B cell (primary cell): ENCODE measurements at regions not wholly inside any gene's neighbourhood (a gene's known extent, or its start where the extent isn't known, plus 50 kb on each side); places are given as distances from the start of the nearest gene placed in this dataset.

ENCODE experiments used
- ATAC-seq: fragments of 200-7000 bp; cut with Tn5 transposase; one replicate; pipeline ENCODE4 v1.10.0; 2021; ENCODE audit warnings: low read depth, mild to moderate bottlenecking, moderate number of reproducible peaks, moderate library complexity
- CTCF ChIA-PET: fragments of 350-600 bp; sonication (Branson Sonifier 250); formaldehyde crosslinking; loops from one replicate; lab custom pipeline; 2021; ENCODE audit warnings: antibody characterized with exemption, inconsistent platforms; lab: Charles Lee
- POLR2A ChIA-PET: fragments of 350-600 bp; sonication (Branson Sonifier 250); formaldehyde crosslinking; loops from one replicate; lab custom pipeline; 2021; ENCODE audit warnings: antibody characterized with exemption; lab: Charles Lee
- DNase-seq: peaks from one replicate; pipeline ENCODE4 v3.0.0; 2013
- H2AFZ ChIP-seq: 2 replicates; pipeline ENCODE4 v1.6.1; 2012; ENCODE audit warnings: mild to moderate bottlenecking, low read depth, low read length; ENCODE audit not compliant: insufficient read depth, poor library complexity, severe bottlenecking
- H3K27ac ChIP-seq, 2 donors: 1 replicate in 1 of 2; 2 replicates in 1 of 2; pipeline ENCODE4 v1.5.1; 2012 to 2013; ENCODE audit warnings: low read length in 2 of 2, mild to moderate bottlenecking in 2 of 2, moderate library complexity in 1 of 2
- H3K27me3 ChIP-seq, 4 experiments: fragments of 200-600 bp in 1 of 4; sonication (generic) in 1 of 4; replicated peaks in 1 of 4; 1 replicate in 2 of 4; 2 replicates in 2 of 4; pipeline versions ENCODE4 v1.6.1 to v1.7.0; 2013 to 2016; ENCODE audit warnings: low read length in 3 of 4, mild to moderate bottlenecking in 2 of 4, mixed read lengths in 1 of 4, moderate library complexity in 1 of 4; ENCODE audit not compliant: insufficient read depth in 4 of 4, control insufficient read depth in 3 of 4; ENCODE audit errors: control extremely low read depth in 1 of 4
- H3K36me3 ChIP-seq, 2 experiments: replicated peaks in 1 of 2; 1 replicate in 1 of 2; 2 replicates in 1 of 2; pipeline versions ENCODE4 v1.6.1 to v1.7.1; 2013; ENCODE audit warnings: low read length in 1 of 2; ENCODE audit not compliant: insufficient read depth in 2 of 2, control insufficient read depth in 1 of 2; ENCODE audit errors: control extremely low read depth in 1 of 2, extremely low read depth in 1 of 2
- H3K4me1 ChIP-seq, 2 donors: fragments of 200-600 bp in 1 of 2; sonication (generic) in 1 of 2; 1 replicate in 1 of 2; 2 replicates in 1 of 2; pipeline versions ENCODE4 v1.5.1 to v1.6.1; 2013 to 2017; ENCODE audit warnings: low read length in 2 of 2; ENCODE audit not compliant: control insufficient read depth in 2 of 2, insufficient read depth in 2 of 2
- H3K4me2 ChIP-seq: replicated peaks from 2 replicates; pipeline ENCODE3; 2012; ENCODE audit warnings: mild to moderate bottlenecking, low read depth, low read length; ENCODE audit not compliant: poor library complexity, severe bottlenecking
- H3K4me3 ChIP-seq, 5 experiments: fragments of 200-600 bp in 1 of 5; sonication (generic) in 1 of 5; 1 replicate in 3 of 5; 2 replicates in 2 of 5; pipeline versions ENCODE4 v1.5.1 to v1.7.0; 2011 to 2016; ENCODE audit warnings: low read length in 4 of 5, mild to moderate bottlenecking in 4 of 5, low read depth in 2 of 5, control low read depth in 1 of 5, moderate library complexity in 1 of 5; ENCODE audit not compliant: insufficient read depth in 1 of 5; ENCODE audit errors: control extremely low read depth in 1 of 5, extremely low read depth in 1 of 5
- H3K79me2 ChIP-seq: fragments of 200-600 bp; sonication (generic); one replicate; pipeline ENCODE4 v1.6.0; 2016; ENCODE audit warnings: low read length; ENCODE audit not compliant: control insufficient read depth, insufficient read depth
- H3K9ac ChIP-seq: fragments of 200-600 bp; sonication (generic); 2 replicates; pipeline ENCODE4 v1.6.1; 2017; ENCODE audit warnings: mild to moderate bottlenecking, low read length, moderate library complexity
- H3K9me3 ChIP-seq, 3 donors: one replicate each; pipeline versions ENCODE4 v1.6.1 to v1.7.1; 2013; ENCODE audit warnings: low read length in 2 of 3; ENCODE audit not compliant: control insufficient read depth in 2 of 3, insufficient read depth in 1 of 3; ENCODE audit errors: control extremely low read depth in 1 of 3
- H4K20me1 ChIP-seq: 2 replicates; pipeline ENCODE4 v1.6.0; 2012; ENCODE audit warnings: mild to moderate bottlenecking, low read length; ENCODE audit not compliant: insufficient read depth, control insufficient read depth, poor library complexity, severe bottlenecking
- H3K27ac Mint-ChIP-seq: one replicate; pipeline ENCODE4 v1.8.0; 2021; ENCODE audit warnings: mixed read lengths
- H3K27me3 Mint-ChIP-seq: one replicate; pipeline ENCODE4 v1.8.0; 2021; ENCODE audit warnings: mixed read lengths
- H3K4me1 Mint-ChIP-seq: one replicate; pipeline ENCODE4 v1.8.0; 2021; ENCODE audit warnings: mixed read lengths
- H3K4me3 Mint-ChIP-seq: one replicate; pipeline ENCODE4 v1.8.0; 2021; ENCODE audit warnings: mixed read lengths
- H3K9me3 Mint-ChIP-seq: one replicate; pipeline ENCODE4 v1.8.0; 2022; ENCODE audit warnings: mixed read lengths; ENCODE audit not compliant: insufficient read depth
- CTCF ChIP-seq: fragments of 200-600 bp; IDR thresholded peaks from one replicate; pipeline ENCODE4 v1.8.0; 2022; ENCODE audit warnings: antibody characterized with exemption, mild to moderate bottlenecking
- EZH2 ChIP-seq: IDR thresholded peaks from 2 replicates; pipeline ENCODE4 v1.6.1; 2012; ENCODE audit warnings: borderline replicate concordance, low read depth, mild to moderate bottlenecking, moderate library complexity, low read length; ENCODE audit not compliant: insufficient read depth, poor library complexity, severe bottlenecking
- WGBS: methylation state at CpG from one replicate; pipeline ENCODE4 v1.1.5; 2013; ENCODE audit warnings: missing lambda C conversion rate; ENCODE audit not compliant: insufficient coverage; 5-methylcytosine and 5-hydroxymethylcytosine counted together
- intact Hi-C: fragments of 100-400 bp; cut with micrococcal nuclease; formaldehyde crosslinking; loops from one replicate; pipeline ENCODE4 v1.10.0; 2022

DNA sequence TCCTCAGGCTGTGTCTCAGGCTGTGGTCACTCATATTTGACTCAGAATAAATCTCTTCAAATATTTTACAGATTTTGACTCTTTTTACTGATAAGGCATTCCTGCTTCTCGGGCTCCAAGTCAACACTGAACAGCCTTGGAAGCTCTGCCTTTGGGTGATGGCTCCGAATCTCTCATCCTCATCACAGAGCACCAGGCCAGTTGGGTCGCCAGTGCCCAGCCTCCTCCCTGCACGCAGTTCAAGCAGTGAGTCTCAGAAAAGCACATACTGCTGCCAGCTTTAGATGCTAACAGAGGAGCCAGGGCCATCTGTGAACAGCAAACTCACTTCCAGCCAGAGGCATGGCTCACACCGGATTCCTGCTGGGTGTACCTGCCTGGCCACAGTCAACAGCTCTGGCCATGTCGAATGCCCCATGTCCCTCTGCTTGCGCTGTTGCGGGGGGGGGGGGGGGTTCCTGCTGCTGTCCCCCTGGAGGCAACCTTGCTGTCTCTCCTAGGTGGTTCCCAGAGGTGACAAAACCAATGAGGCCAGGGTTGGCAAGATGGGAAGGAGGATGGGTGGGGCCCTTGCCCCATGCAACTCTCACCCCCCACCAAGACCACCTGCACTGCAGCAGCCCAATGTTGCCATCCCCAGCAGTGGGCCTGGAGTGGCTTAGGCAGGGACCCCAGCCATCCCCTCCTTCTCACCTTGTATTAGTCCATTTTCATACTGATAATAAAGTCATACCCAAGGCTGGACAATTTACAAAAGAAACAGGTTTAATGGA, 248.8 kb downstream of the ERMARD start:
- no peak overlapping the region for H3K27ac Mint-ChIP-seq
- Histone ChIP-seq H2AFZ (no peak overlapping the region), H3K27ac (no peak overlapping the region), H3K79me2 (no peaks in the 10 kb centered on the region), H3K4me3 (no peak overlapping the region), H3K9ac (no peak overlapping the region), H3K4me2 (no peak overlapping the region), H3K36me3 (no peaks in the 10 kb centered on the region), H3K9me3 (peaks cover 0 to 39% (median 29%) of the 10 kb centered on the region in 3 donors), H3K27me3 (peaks cover 0 to 7% (median 0%) of the 10 kb centered on the region in 4 experiments), H4K20me1 (no peaks in the 10 kb centered on the region), H3K4me1 (no peaks in the 10 kb centered on the region)
- no peaks in the 10 kb centered on the region for H3K4me1 Mint-ChIP-seq
- ChIA-PET CTCF (no interaction called here), POLR2A (no interaction called here)
- intact Hi-C loops: no loop called here
- peaks cover 11% of the 10 kb centered on the region for H3K9me3 Mint-ChIP-seq
- H3K27me3 Mint-ChIP-seq: no peaks in the 10 kb centered on the region
- DNase-seq (no peak), ATAC-seq (no peak)
- no peak for TF ChIP-seq EZH2
- no peak for TF ChIP-seq CTCF
- WGBS: 87% methylated on average over 8 of the region's 8 CpGs
- no peak overlapping the region for H3K4me3 Mint-ChIP-seq

- DNase-seq (no peak), ATAC-seq (no peak)
- no peak overlapping the region for H3K9ac ChIP-seq
- no peaks in the 10 kb centered on the region for H3K36me3 ChIP-seq
- intact Hi-C loops: no loop called here
- Mint-ChIP-seq H3K27me3 (no peaks in the 10 kb centered on the region), H3K9me3 (peaks cover 7% of the 10 kb centered on the region), H3K4me1 (no peaks in the 10 kb centered on the region), H3K27ac (no peak overlapping the region), H3K4me3 (no peak overlapping the region)
- no peaks in the 10 kb centered on the region for H3K4me1 ChIP-seq
- ChIA-PET CTCF (no interaction called here), POLR2A (no interaction called here)
- no peak overlapping the region for H2AFZ ChIP-seq
- H3K4me2 ChIP-seq: no peak overlapping the region
- H3K9me3 ChIP-seq: peaks cover 0 to 32% (median 21%) of the 10 kb centered on the region in 3 donors
- no peak for TF ChIP-seq CTCF
- TF ChIP-seq EZH2: no peak
- no peak overlapping the region for H3K27ac ChIP-seq
- WGBS: 89% methylated on average over 7 of the region's 7 CpGs
- no peaks in the 10 kb centered on the region for H3K79me2 ChIP-seq
- no peaks in the 10 kb centered on the region for H4K20me1 ChIP-seq
- H3K27me3 ChIP-seq: peaks cover 0 to 7% (median 0%) of the 10 kb centered on the region in 4 experiments
- H3K4me3 ChIP-seq: no peak overlapping the region
These were observed 247.9 kb downstream of the ERMARD start for GRCh38 chr6:169999367-169999766.
